Astrocyte (in vitro differentiated cells and primary cell): ENCODE measurements at regions not wholly inside any gene's neighbourhood (a gene's known extent, or its start where the extent isn't known, plus 50 kb on each side); places are given as distances from the start of the nearest gene placed in this dataset.

ENCODE experiments used
- CTCF ChIP-seq: IDR thresholded peaks from 2 replicates; pipeline ENCODE4 v1.5.1; 2011; ENCODE audit warnings: low read depth, mild to moderate bottlenecking, inconsistent platforms, low read length, moderate library complexity; ENCODE audit not compliant: insufficient read depth
- EZH2 ChIP-seq: IDR thresholded peaks from 2 replicates; pipeline ENCODE4 v1.6.1; 2012; ENCODE audit warnings: mild to moderate bottlenecking, low read length, inconsistent platforms; ENCODE audit not compliant: insufficient read depth

GRCh38 chrX:107560980-107561379 is 67.3 kb upstream of the PRPS1 start:
- TF ChIP-seq CTCF (no peak), EZH2 (no peak)
